GM20000 (cell line): ENCODE measurements at regions not wholly inside any gene's neighbourhood (a gene's known extent, or its start where the extent isn't known, plus 50 kb on each side); places are given as distances from the start of the nearest gene placed in this dataset.

Experiments used
- DNase-seq: peaks from one replicate; pipeline ENCODE4 v3.0.0; 2012; ENCODE audit warnings: low spot score
- TF ChIP-seq, protein P1 (sequence below): IDR thresholded peaks from 2 replicates; pipeline ENCODE4 v1.5.1; 2012; ENCODE audit warnings: mild to moderate bottlenecking, control low read depth; ENCODE audit errors: extremely low read depth, missing control alignments

DNA sequence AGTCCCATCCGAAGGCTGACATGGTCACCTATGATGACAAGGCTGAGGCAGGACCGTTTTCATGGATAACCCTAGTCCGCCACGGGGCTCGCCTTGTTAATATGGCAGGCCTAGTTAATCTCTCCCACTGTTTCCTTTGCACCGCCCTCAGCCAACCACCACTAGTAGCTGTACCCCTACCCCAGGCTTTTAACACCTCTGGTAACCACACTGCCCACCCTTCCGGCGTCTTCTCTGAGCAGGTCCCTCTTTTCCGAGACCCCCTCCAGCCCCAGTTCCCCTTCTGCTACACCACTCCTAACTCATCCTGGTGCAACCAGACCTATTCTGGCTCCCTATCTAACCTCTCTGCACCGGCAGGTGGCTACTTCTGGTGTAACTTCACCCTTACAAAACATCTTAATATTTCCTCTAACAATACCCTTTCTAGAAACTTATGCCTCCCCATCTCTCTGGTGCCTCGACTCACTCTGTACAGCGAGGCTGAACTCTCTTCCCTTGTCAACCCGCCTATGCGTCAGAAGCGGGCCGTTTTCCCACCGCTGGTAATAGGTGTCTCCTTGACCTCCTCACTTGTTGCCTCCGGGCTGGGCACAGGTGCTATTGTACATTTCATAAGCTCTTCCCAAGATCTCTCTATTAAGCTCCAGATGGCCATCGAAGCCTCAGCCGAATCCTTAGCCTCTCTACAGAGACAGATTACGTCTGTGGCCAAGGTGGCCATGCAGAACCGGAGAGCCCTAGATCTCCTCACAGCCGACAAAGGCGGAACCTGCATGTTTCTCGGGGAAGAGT, 964.4 kb downstream of the RPA4 start:
- DNase-seq = no peak

DNA sequence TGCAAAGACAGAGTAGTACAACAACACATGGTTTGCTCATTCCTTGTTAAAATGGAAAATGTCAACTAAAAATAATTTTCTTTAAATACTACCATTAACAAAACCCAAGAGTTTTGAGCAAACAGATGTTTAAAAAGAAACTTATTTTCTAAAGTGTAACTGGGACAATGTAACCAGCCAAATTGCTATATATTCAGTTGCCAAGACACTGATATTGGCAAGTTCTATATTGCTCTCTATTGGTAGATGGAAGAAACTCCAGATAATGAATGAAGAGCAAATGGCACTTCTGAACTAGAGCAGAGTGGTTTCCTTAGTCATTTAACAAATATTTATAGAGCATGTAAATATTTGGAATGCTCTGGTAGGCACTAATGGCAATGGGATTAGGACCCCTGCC, 966.2 kb downstream of the RPA4 start:
- DNase-seq = no peak
- TF ChIP-seq, protein P1, sequence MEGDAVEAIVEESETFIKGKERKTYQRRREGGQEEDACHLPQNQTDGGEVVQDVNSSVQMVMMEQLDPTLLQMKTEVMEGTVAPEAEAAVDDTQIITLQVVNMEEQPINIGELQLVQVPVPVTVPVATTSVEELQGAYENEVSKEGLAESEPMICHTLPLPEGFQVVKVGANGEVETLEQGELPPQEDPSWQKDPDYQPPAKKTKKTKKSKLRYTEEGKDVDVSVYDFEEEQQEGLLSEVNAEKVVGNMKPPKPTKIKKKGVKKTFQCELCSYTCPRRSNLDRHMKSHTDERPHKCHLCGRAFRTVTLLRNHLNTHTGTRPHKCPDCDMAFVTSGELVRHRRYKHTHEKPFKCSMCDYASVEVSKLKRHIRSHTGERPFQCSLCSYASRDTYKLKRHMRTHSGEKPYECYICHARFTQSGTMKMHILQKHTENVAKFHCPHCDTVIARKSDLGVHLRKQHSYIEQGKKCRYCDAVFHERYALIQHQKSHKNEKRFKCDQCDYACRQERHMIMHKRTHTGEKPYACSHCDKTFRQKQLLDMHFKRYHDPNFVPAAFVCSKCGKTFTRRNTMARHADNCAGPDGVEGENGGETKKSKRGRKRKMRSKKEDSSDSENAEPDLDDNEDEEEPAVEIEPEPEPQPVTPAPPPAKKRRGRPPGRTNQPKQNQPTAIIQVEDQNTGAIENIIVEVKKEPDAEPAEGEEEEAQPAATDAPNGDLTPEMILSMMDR = no peak

More for the DNA sequence above, 964.4 kb downstream of the RPA4 start:
- TF ChIP-seq, protein P1 = no peak

DNA sequence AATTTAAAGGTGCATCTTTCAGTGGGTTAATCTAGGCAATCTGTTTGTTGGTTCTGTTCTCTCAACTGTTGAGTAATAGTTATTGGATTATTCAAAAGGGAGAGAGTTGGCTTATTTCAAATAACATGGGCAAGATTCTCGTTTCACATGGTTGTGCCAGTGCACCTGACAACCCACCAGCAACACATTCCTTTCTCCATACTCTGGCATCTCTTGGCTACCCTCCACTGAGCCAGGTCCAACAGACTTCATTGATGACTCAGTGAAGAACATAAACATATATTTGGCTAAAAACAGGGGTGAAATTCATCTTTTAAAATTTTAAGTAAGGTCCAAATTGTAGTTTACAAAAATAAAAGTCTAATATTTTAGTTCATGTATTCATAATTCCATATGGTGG, 967.2 kb downstream of the RPA4 start:
- TF ChIP-seq, protein P1 = no peak
- no peak for DNase-seq

DNA sequence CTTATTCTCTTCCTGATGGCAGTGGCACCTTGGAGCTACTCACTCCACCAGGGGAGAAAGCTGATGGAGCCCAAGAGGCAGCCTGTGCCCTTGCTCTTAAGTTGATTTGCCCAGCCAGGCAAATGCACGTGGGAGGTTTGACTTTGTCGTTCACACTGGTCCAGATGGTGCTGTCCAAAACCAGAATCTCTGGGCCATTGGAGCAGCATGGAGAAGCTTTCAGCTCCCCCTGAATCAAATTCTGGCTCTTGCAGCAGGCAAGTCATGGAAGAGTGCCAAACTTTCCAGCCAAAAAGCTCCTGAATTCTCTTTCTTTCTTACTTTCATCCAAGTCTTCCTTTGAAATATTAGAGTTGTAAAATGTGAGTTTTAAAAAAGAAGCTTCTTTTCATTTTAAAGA, 970.4 kb downstream of the RPA4 start:
- DNase-seq = no peak
- TF ChIP-seq, protein P1 = no peak

DNA sequence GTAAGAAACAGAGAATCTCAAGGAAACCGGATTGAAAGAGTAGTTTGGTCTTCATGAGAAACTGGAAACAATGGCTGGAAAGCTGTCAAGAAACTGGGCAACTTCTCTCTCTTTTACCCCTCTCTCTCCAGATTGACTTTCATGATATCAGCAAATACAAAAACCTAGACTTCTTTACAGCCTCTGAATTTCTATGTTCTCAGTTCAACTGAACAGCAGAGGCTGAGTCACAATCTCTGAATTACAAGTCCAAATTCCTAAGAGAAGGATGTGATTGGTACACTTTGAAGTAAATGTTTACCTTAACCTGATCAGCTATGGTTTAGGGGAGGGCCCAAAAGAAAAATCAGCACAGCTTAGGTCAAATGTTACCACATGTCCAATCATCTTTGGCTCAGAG, 974.9 kb downstream of the RPA4 start:
- TF ChIP-seq, protein P1 = no peak
- DNase-seq = no peak

DNA sequence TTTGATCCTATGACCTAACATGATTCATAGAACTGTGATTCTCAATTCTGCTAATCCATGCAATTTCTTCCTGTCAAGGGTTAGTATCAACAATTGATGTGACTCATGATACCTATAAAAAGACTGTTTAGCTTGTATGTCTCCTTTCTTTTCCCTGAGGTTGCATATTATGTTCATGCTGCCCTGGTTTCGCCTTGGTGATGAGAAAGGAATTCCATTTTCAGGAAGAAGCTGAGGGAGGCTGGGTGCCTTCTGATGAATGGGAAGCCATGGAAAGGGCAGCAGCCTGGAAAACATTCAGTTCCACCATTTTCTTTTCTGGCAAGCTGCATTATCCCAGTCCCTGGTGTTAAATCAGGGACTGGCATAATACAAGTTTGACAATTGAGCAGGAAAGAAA, 976.5 kb downstream of the RPA4 start:
- no peak for DNase-seq

DNA sequence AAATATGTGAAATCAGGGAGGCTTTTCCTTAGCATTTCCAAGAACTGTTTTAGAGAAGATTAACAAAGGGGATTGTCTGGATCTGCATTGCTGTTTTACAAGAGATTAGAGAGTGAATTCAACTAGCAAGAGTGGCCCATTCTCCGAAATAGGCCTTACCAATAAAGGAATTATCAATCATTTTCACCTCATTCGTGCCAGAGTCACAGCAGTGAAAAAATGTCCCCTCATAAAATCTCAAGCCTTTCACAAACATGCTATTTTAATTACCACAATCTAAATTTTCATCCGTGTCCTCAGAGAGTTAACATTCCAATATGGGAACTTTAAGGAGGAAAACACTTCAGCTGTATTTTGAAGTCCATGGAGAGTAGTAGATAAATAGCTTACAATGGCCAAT, 979.6 kb downstream of the RPA4 start:
- TF ChIP-seq, protein P1 = no peak
- DNase-seq = no peak

More for the DNA sequence above, 976.5 kb downstream of the RPA4 start:
- TF ChIP-seq, protein P1 = no peak
